Vagina (tissue), 2 donors: ENCODE measurements at regions not wholly inside any gene's neighbourhood (a gene's known extent, or its start where the extent isn't known, plus 50 kb on each side); places are given as distances from the start of the nearest gene placed in this dataset.
"Not testable (repeated sequence)": the region's sequence is repeated elsewhere in the genome, so short reads cannot be mapped to it uniquely, and the experiment has no call there.

Experiments used
- DNase-seq, 2 donors: peaks; one replicate each; pipeline ENCODE4 v3.0.0-alpha.2; 2017; ENCODE audit errors: extremely low spot score in 2 of 2
- H3K27ac ChIP-seq: fragments of 200-600 bp; sonication (generic); one replicate; pipeline ENCODE4 v1.5.1; 2019
- H3K27me3 ChIP-seq: fragments of 200-600 bp; sonication (generic); one replicate; pipeline ENCODE4 v1.5.1; 2019
- H3K36me3 ChIP-seq, 2 donors: fragments of 200-600 bp; sonication (generic); one replicate each; pipeline ENCODE4 v1.5.1; 2017 to 2019
- H3K4me1 ChIP-seq: fragments of 200-600 bp; sonication (generic); one replicate; pipeline ENCODE4 v1.5.1; 2019
- H3K4me3 ChIP-seq, 2 donors: fragments of 200-600 bp; sonication (generic); 1 replicate in 1 of 2; 2 replicates in 1 of 2; pipeline ENCODE4 v1.5.1; 2016 to 2019
- H3K9me3 ChIP-seq: fragments of 200-600 bp; sonication (generic); one replicate; pipeline ENCODE4 v1.5.1; 2019
- CTCF ChIP-seq, 3 experiments: fragments of 450-650 bp in 2 of 3; fragments of 200-600 bp in 1 of 3; sonication (generic) in 1 of 3; IDR thresholded peaks; one replicate each; pipeline ENCODE4 v1.5.1; 2017 to 2019; ENCODE audit warnings: antibody characterized with exemption in 3 of 3, mild to moderate bottlenecking in 2 of 3, moderate library complexity in 2 of 3
- POLR2A ChIP-seq, 2 donors: fragments of 450-650 bp; IDR thresholded peaks; one replicate each; pipeline ENCODE4 v1.6.1; 2017; ENCODE audit warnings: antibody characterized with exemption in 2 of 2, mild to moderate bottlenecking in 2 of 2, moderate library complexity in 2 of 2
- POLR2AphosphoS5 ChIP-seq, 2 donors: sonication (generic); formaldehyde crosslinking; IDR thresholded peaks; one replicate each; pipeline ENCODE4 v1.9.0; 2017; ENCODE audit warnings: antibody characterized with exemption in 2 of 2, mild to moderate bottlenecking in 2 of 2, low read depth in 1 of 2; ENCODE audit not compliant: insufficient read depth in 1 of 2
- intact Hi-C: fragments of 100-400 bp; cut with DNase I; formaldehyde crosslinking; loops from one replicate; pipeline ENCODE4 v1.15.1; 2023

GRCh38 chr5:101068298-101068697, 165.2 kb upstream of the ST8SIA4 start:
- Histone ChIP-seq H3K4me1 (no peaks in the 10 kb centered on the region), H3K27ac (no peak overlapping the region), H3K4me3 (no peak overlapping the region), H3K36me3 (no peaks in the 10 kb centered on the region), H3K27me3 (no peaks in the 10 kb centered on the region), H3K9me3 (no peaks in the 10 kb centered on the region)
- no peak for TF ChIP-seq POLR2A (IDR thresholded peaks at IDR 0.05)
- no peak for TF ChIP-seq POLR2AphosphoS5 (IDR thresholded peaks at IDR 0.05; ENCODE audit: insufficient read depth in 1 of 2, low read depth in 1 of 2)
- no peak for TF ChIP-seq CTCF (IDR thresholded peaks at IDR 0.05)
- DNase-seq, result no peak
- intact Hi-C loops, result no loop called here

- H3K4me1 ChIP-seq, result no peaks in the 10 kb centered on the region
- intact Hi-C loops, result no loop called here
- H3K27me3 ChIP-seq, result no peaks in the 10 kb centered on the region
- TF ChIP-seq POLR2A (IDR thresholded peaks at IDR 0.05), result no peak
- TF ChIP-seq POLR2AphosphoS5 (IDR thresholded peaks at IDR 0.05; ENCODE audit: insufficient read depth in 1 of 2, low read depth in 1 of 2), result no peak
- no peak for TF ChIP-seq CTCF (IDR thresholded peaks at IDR 0.05)
- no peak overlapping the region for H3K27ac ChIP-seq
- no peak for DNase-seq
- no peaks in the 10 kb centered on the region for H3K9me3 ChIP-seq
- H3K4me3 ChIP-seq, result no peak overlapping the region
- H3K36me3 ChIP-seq, result no peaks in the 10 kb centered on the region
Observed at GRCh38 chr5:101067429-101067828, 164.3 kb upstream of the ST8SIA4 start.

- TF ChIP-seq POLR2A (IDR thresholded peaks at IDR 0.05) (no peak), CTCF (IDR thresholded peaks at IDR 0.05) (no peak), POLR2AphosphoS5 (IDR thresholded peaks at IDR 0.05; ENCODE audit: insufficient read depth in 1 of 2, low read depth in 1 of 2) (no peak)
- H3K27ac ChIP-seq, result no peak overlapping the region
- H3K4me3 ChIP-seq, result no peak overlapping the region
- H3K4me1 ChIP-seq, result no peaks in the 10 kb centered on the region
- no peaks in the 10 kb centered on the region for H3K27me3 ChIP-seq
- H3K36me3 ChIP-seq, result no peaks in the 10 kb centered on the region
- no peaks in the 10 kb centered on the region for H3K9me3 ChIP-seq
- DNase-seq, result no peak
- intact Hi-C loops, result loop anchor here (5.0 kb wide), 1 partner anchor 1471 kb away; no protein-coding TSS in a partner anchor
Observed at GRCh38 chr5:101062902-101063301, 159.8 kb upstream of the ST8SIA4 start.

GRCh38 chr5:101047181-101047580, 144.1 kb upstream of the ST8SIA4 start:
- intact Hi-C loops, result no loop called here
- Histone ChIP-seq H3K9me3 (no peaks in the 10 kb centered on the region), H3K36me3 (no peaks in the 10 kb centered on the region), H3K4me3 (no peak overlapping the region), H3K4me1 (no peaks in the 10 kb centered on the region), H3K27me3 (no peaks in the 10 kb centered on the region), H3K27ac (no peak overlapping the region)
- no peak for DNase-seq
- TF ChIP-seq CTCF (IDR thresholded peaks at IDR 0.05), result no peak
- TF ChIP-seq POLR2A (IDR thresholded peaks at IDR 0.05), result no peak
- TF ChIP-seq POLR2AphosphoS5 (IDR thresholded peaks at IDR 0.05; ENCODE audit: insufficient read depth in 1 of 2, low read depth in 1 of 2), result no peak

- H3K9me3 ChIP-seq, result no peaks in the 10 kb centered on the region
- intact Hi-C loops, result no loop called here
- DNase-seq, result no peak
- TF ChIP-seq CTCF (IDR thresholded peaks at IDR 0.05) (no peak), POLR2AphosphoS5 (IDR thresholded peaks at IDR 0.05; ENCODE audit: insufficient read depth in 1 of 2, low read depth in 1 of 2) (no peak)
- H3K4me1 ChIP-seq, result no peaks in the 10 kb centered on the region
- no peaks in the 10 kb centered on the region for H3K36me3 ChIP-seq
- H3K27me3 ChIP-seq, result no peaks in the 10 kb centered on the region
- no peak overlapping the region for H3K4me3 ChIP-seq
- no peak overlapping the region for H3K27ac ChIP-seq
Observed at GRCh38 chr5:101045689-101046088, 142.6 kb upstream of the ST8SIA4 start.

- H3K9me3 ChIP-seq, H3K36me3 ChIP-seq, H3K27ac ChIP-seq, H3K4me3 ChIP-seq, H3K4me1 ChIP-seq, intact Hi-C loops, H3K27me3 ChIP-seq, DNase-seq: not testable (repeated sequence)
Observed at GRCh38 chr5:101040002-101040401, 136.9 kb upstream of the ST8SIA4 start.
